Stimulated activated CD8-positive, alpha-beta memory T cell treated with anti-CD3 and anti-CD28 coated beads, Interleukin-2, amount 100 ng/mL, for 1 hour (primary cell): ENCODE measurements at regions not wholly inside any gene's neighbourhood (a gene's known extent, or its start where the extent isn't known, plus 50 kb on each side); places are given as distances from the start of the nearest gene placed in this dataset.

Experiments
- DNase-seq, 2 donors: peaks; one replicate each; pipeline ENCODE4 v3.0.0-alpha.2; 2020; ENCODE audit warnings: low read depth in 2 of 2

- DNase-seq: no peak
These were observed 436.8 kb downstream of the PTPRU start for GRCh38 chr1:29673228-29673500.

GRCh38 chr1:29672416-29673227 is 436.3 kb downstream of the PTPRU start:
- DNase-seq: no peak

- DNase-seq: no peak
These were observed 435.4 kb downstream of the PTPRU start for GRCh38 chr1:29671446-29672356.

- no peak for DNase-seq
These were observed 434.4 kb downstream of the PTPRU start for GRCh38 chr1:29670752-29671151.

GRCh38 chr1:29669912-29670311 is 433.6 kb downstream of the PTPRU start:
- no peak for DNase-seq

GRCh38 chr1:29669158-29669871 is 433.0 kb downstream of the PTPRU start:
- DNase-seq: no peak

GRCh38 chr1:29668551-29669157 is 432.3 kb downstream of the PTPRU start:
- no peak for DNase-seq

GRCh38 chr1:29667951-29668350 is 431.6 kb downstream of the PTPRU start:
- DNase-seq: no peak

- DNase-seq: no peak
These were observed 428.4 kb downstream of the PTPRU start for GRCh38 chr1:29664711-29665110.

GRCh38 chr1:29658688-29659087 is 422.4 kb downstream of the PTPRU start:
- DNase-seq: no peak

GRCh38 chr1:29657816-29658215 is 421.5 kb downstream of the PTPRU start:
- DNase-seq: no peak

GRCh38 chr1:29655945-29656850 is 419.9 kb downstream of the PTPRU start:
- no peak for DNase-seq

- no peak for DNase-seq
These were observed 418.8 kb downstream of the PTPRU start for GRCh38 chr1:29655145-29655544.

- no peak for DNase-seq
These were observed 417.6 kb downstream of the PTPRU start for GRCh38 chr1:29653886-29654450.

GRCh38 chr1:29653034-29653810 is 416.9 kb downstream of the PTPRU start:
- DNase-seq: no peak

GRCh38 chr1:29651684-29652665 is 415.7 kb downstream of the PTPRU start:
- no peak for DNase-seq

GRCh38 chr1:29651246-29651645 is 414.9 kb downstream of the PTPRU start:
- no peak for DNase-seq

- no peak for DNase-seq
These were observed 414.2 kb downstream of the PTPRU start for GRCh38 chr1:29650476-29650875.

- DNase-seq: no peak
These were observed 413.7 kb downstream of the PTPRU start for GRCh38 chr1:29650041-29650400.
